ENCODE measurements at regions not wholly inside any gene's neighbourhood (a gene's known extent, or its start where the extent isn't known, plus 50 kb on each side); places are given as distances from the start of the nearest gene placed in this dataset.
"Not testable (repeated sequence)": the region's sequence is repeated elsewhere in the genome, so short reads cannot be mapped to it uniquely, and the experiment has no call there.

DNA sequence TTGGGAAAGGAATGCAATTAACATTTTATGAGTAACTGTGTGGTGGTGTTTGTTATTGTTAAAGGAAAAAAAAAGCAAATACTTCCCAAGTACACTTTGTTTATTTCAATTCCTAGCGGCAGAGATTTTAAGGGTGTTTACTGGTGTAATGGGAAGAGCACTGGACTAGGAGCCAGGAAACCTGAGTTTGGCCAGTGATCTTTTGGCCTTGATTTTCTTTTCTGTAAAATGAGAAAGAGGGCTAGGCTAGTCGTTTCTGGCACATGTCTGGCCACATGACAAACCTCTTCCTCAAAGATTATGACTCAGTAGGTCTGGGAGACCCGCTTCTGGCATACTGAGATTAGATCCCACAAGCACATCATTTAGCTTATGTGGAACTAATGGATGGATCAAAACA, 428.1 kb upstream of the NOX3 start:
- no peak overlapping the region for H3K4me3 Mint-ChIP-seq (ENCODE audit: low read depth)
- no peaks in the 10 kb centered on the region for H3K9me3 Mint-ChIP-seq
- no peaks in the 10 kb centered on the region for H3K4me1 Mint-ChIP-seq (ENCODE audit: low read depth)
- no peaks in the 10 kb centered on the region for H3K27me3 Mint-ChIP-seq (ENCODE audit: low read depth)
- intact Hi-C loops (cut with micrococcal nuclease) = no loop called here
- H3K27ac Mint-ChIP-seq = no peak overlapping the region
- no peaks in the 10 kb centered on the region for H3K36me3 Mint-ChIP-seq (ENCODE audit: low read depth)
- DNase-seq (ENCODE audit: low spot score) = no peak

DNA sequence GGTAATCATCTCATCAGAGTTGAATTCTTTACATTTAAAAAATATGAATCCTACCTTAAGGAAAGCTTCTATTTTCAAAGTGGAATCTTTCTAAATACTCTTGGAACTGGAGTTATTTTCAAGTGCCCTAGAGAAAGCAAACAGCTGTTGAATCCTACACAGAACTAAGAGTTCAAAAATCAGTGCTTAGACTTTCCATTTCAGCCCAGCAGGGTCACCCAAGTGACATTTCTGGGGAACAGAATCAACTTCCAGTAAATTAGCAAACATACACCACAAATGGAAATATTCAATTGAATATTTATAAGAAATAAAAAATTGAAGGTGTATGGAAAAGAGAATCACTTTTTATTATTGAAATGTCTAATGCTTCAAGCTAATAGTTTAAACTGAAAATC, 427.7 kb upstream of the NOX3 start:
- Mint-ChIP-seq H3K9me3 (no peaks in the 10 kb centered on the region), H3K27ac (no peak overlapping the region), H3K36me3 (ENCODE audit: low read depth) (no peaks in the 10 kb centered on the region), H3K4me1 (ENCODE audit: low read depth) (no peaks in the 10 kb centered on the region), H3K27me3 (ENCODE audit: low read depth) (no peaks in the 10 kb centered on the region), H3K4me3 (ENCODE audit: low read depth) (no peak overlapping the region)
- DNase-seq (ENCODE audit: low spot score) = no peak
- intact Hi-C loops (cut with micrococcal nuclease) = no loop called here

DNA sequence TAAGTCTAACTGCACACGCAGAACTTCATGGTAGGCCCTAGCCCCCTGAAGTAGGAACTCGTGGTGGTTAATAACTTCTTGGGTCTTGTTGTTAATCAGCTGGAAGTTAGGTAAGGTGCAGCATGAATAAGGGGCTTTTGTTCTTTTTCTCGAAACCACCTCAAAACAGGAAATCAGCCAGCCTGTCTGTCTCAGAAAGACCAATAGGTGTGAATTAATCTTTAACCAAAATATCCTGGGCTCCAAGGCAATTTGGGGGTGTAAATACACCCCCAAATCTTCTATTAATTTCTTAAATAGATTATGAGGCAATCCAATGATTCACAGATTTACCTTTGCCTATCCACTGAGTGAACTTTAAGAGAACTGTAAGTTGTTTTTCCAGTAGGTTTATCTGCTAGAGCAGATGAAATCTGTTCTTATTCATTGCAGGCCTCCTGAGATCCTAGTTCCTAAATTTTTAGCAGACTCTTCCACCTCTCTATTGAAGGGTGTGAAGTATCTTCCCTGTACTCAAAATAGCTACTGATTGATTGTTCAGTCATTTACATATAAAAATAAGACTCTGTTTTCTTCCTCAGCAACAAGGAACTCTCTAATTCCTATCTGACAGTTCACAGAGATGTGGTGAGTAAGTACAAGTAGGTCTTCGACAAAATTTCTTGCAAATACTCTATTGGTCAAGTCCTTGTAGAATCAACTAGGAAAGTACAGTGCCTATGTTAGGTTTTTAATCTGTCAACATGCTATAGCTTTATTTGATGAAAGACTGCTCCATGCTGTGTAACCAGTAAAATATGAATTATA, 427.1 kb upstream of the NOX3 start:
- Mint-ChIP-seq H3K27ac (no peak overlapping the region), H3K9me3 (no peaks in the 10 kb centered on the region), H3K4me1 (ENCODE audit: low read depth) (no peaks in the 10 kb centered on the region), H3K36me3 (ENCODE audit: low read depth) (no peaks in the 10 kb centered on the region), H3K27me3 (ENCODE audit: low read depth) (no peaks in the 10 kb centered on the region), H3K4me3 (ENCODE audit: low read depth) (no peak overlapping the region)
- intact Hi-C loops (cut with micrococcal nuclease) = no loop called here
- no peak for DNase-seq (ENCODE audit: low spot score)

DNA sequence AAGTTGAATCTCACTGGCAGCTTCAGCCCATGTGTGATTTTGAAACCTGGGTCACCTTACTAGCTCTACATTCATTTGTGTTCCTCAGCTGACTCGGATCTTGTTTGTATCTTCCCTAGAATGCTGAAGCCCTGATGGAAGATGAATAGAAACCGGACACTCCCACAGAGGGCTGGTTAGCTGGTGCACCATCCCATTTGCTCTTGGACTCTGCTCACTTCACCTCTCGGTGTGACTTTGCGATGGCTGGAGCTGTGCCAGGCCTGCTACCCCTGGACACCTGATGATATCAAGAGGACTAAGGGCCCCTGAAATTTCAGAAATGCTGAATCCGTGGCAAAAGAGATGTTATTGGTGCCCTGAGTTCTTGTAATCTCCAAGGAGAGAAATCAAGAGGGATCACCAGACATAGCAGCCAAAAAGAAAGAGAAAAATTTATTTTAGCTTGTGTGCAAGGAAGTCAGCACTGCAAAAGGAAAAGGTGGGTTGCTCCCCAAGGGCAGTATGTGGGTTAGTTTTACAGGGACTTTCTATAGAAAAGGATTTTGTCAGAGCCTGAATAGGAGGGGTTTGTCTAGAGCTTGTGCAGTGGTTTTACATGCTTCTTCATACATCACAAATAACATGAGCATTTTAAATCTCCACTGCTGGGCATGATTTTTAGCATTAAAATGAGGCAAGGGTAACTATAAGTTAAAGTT, 426.3 kb upstream of the NOX3 start:
- Mint-ChIP-seq H3K9me3 (no peaks in the 10 kb centered on the region), H3K27ac (no peak overlapping the region), H3K27me3 (ENCODE audit: low read depth) (no peaks in the 10 kb centered on the region), H3K4me3 (ENCODE audit: low read depth) (no peak overlapping the region), H3K36me3 (ENCODE audit: low read depth) (no peaks in the 10 kb centered on the region), H3K4me1 (ENCODE audit: low read depth) (no peaks in the 10 kb centered on the region)
- intact Hi-C loops (cut with micrococcal nuclease) = no loop called here
- DNase-seq (ENCODE audit: low spot score) = no peak

DNA sequence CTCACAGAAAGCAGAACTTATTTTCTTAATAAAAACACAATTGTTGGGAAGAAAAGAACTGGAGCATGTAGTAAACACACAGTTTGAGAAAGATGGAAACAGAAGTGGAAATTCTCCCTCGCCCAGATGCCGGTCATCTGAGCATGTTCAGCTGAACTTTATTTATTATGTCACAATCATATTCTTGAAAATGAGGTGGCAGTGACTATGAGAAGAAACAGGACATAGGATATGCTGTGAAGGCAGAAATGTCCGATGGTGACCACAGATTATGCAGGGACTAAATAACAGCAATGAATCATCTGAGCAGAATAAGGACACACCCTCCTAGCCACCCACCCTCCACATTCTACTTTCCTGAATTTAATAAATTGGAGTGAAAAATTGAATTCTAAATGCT, 425.3 kb upstream of the NOX3 start:
- Mint-ChIP-seq H3K4me1 (ENCODE audit: low read depth) (no peaks in the 10 kb centered on the region), H3K27ac (no peak overlapping the region), H3K27me3 (ENCODE audit: low read depth) (no peaks in the 10 kb centered on the region), H3K4me3 (ENCODE audit: low read depth) (no peak overlapping the region), H3K36me3 (ENCODE audit: low read depth) (no peaks in the 10 kb centered on the region), H3K9me3 (no peaks in the 10 kb centered on the region)
- intact Hi-C loops (cut with micrococcal nuclease) = no loop called here
- DNase-seq (ENCODE audit: low spot score) = no peak

DNA sequence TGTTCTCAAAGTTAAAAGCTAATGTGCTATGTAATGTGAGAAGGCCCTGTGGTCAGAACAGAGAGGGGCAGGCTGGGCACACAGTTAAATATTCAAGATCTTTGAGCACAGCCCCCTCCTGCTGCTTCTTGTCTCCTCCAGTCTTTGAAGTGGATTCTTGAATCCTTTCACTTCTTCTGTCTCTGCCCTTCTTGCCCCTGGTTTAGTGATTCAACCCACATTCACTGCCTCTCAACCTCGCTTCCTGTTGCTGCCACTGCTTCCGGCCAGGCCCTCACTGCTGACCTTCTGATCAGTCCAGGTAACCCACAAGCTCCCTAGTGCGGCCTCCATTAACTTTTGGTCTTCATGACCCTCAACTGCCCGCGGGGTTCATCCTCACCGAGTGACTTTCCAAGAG, 417.3 kb upstream of the NOX3 start:
- Mint-ChIP-seq H3K36me3 (ENCODE audit: low read depth) (no peaks in the 10 kb centered on the region), H3K4me3 (ENCODE audit: low read depth) (no peak overlapping the region), H3K9me3 (peaks cover 3% of the 10 kb centered on the region), H3K4me1 (ENCODE audit: low read depth) (peaks cover 3% of the 10 kb centered on the region), H3K27me3 (ENCODE audit: low read depth) (no peaks in the 10 kb centered on the region), H3K27ac (no peak overlapping the region)
- intact Hi-C loops (cut with micrococcal nuclease) = no loop called here
- DNase-seq (ENCODE audit: low spot score) = no peak

DNA sequence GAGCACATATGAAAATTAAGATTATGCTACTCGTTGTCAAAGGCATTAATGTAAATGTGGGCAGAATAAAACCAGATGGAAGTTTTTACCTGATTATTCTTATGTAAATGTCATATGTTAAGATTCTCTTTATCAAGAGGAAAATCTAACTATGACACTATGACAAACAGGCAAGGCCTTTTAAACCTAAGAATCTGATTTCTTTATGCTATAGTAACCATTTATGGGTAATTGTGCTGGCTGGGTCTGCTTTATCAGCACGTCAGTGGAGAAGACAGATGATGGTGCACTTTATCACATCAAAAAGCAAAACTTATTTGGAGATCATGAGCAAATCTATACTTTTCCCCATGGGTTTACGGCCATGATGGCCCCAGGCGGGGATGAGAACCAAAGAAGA, 412.0 kb upstream of the NOX3 start:
- Mint-ChIP-seq H3K9me3 (peaks cover 3% of the 10 kb centered on the region), H3K27me3 (ENCODE audit: low read depth) (no peaks in the 10 kb centered on the region), H3K4me3 (ENCODE audit: low read depth) (no peak overlapping the region), H3K36me3 (ENCODE audit: low read depth) (no peaks in the 10 kb centered on the region), H3K4me1 (ENCODE audit: low read depth) (no peaks in the 10 kb centered on the region), H3K27ac (no peak overlapping the region)
- intact Hi-C loops (cut with micrococcal nuclease) = no loop called here
- no peak for DNase-seq (ENCODE audit: low spot score)

DNA sequence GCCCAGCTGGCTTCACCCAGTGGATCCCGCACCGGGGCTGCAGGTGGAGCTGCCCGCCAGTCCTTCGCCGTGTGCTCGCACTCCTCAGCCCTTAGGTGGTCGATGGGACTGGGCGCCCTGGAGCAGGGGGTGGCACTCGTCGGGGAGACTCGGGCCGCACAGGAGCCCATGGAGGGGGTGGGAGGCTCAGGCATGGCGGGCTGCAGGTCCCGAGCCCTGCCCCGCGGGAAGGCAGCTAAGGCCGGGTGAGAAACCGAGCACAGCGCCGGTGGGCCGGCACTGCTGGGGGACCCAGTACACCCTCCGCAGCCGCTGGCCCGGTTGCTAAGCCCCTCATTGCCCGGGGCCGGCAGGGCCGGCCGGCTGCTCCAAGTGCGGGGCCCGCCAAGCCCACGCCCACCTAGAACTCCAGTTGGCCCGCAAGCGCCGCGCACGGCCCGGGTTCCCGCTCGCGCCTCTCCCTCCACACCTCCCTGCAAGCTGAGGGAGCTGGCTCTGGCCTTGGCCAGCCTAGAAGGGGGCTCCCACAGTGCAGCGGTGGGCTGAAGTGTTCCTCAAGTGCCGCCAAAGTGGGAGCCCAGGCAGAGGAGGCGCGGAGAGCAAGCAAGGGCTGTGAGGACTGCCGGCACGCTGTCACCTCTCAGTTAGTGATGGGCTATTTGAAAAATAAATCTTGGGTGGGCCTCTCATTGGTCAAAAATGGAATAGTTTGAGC, 411.2 kb upstream of the NOX3 start:
- H3K27ac Mint-ChIP-seq; DNase-seq (ENCODE audit: low spot score); H3K27me3 Mint-ChIP-seq (ENCODE audit: low read depth): not testable (repeated sequence)

DNA sequence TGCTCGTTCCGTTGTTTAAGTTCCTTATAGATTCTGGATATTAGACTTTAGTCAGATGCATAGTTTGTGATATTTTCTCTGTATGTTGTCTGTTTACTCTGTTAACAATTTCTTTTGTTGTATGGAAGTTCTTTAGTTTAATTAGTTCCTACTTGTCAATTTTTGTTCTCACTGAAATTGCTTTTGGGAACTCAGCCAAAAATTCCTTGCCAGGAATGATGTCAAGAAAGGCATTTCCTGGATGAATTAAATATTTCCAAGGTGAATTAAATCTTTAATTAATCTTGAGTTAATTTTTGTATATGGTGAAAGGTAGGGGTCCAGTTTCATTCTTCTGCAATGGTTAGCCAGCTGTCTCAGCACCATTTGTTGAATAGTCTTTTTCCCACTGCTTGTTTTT, 406.2 kb upstream of the NOX3 start:
- no peak overlapping the region for H3K27ac Mint-ChIP-seq
- no peaks in the 10 kb centered on the region for H3K36me3 Mint-ChIP-seq (ENCODE audit: low read depth)
- peaks cover 7% of the 10 kb centered on the region for H3K9me3 Mint-ChIP-seq
- no peaks in the 10 kb centered on the region for H3K27me3 Mint-ChIP-seq (ENCODE audit: low read depth)
- intact Hi-C loops (cut with micrococcal nuclease) = no loop called here
- no peak overlapping the region for H3K4me3 Mint-ChIP-seq (ENCODE audit: low read depth)
- DNase-seq (ENCODE audit: low spot score) = no peak
- H3K4me1 Mint-ChIP-seq (ENCODE audit: low read depth) = no peaks in the 10 kb centered on the region

More for the DNA sequence above, 411.2 kb upstream of the NOX3 start:
- H3K4me1 Mint-ChIP-seq (ENCODE audit: low read depth); H3K9me3 Mint-ChIP-seq; H3K4me3 Mint-ChIP-seq (ENCODE audit: low read depth); intact Hi-C loops (cut with micrococcal nuclease); H3K36me3 Mint-ChIP-seq (ENCODE audit: low read depth): not testable (repeated sequence)

DNA sequence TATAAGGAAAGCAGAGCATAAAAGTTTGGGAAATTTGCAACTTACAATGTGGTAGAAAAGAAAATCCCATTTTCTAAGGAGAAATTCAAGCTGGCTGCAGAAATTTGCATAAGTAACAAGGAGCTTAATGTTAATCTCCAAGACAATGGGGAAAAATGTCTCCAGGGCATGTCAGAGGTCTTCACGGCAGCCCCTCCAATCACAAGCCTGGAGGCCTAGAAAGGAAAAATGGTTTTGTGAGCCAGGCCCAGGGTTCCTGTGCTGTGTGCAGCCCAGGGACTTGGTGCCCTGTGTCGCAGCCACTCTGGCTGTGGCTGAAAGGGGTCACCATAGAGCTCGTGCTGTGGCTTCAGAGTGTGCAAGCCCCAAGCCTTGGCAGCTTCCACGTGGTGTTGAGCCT, 403.3 kb upstream of the NOX3 start:
- H3K4me3 Mint-ChIP-seq (ENCODE audit: low read depth); H3K27ac Mint-ChIP-seq; DNase-seq (ENCODE audit: low spot score); intact Hi-C loops (cut with micrococcal nuclease); H3K4me1 Mint-ChIP-seq (ENCODE audit: low read depth); H3K27me3 Mint-ChIP-seq (ENCODE audit: low read depth); H3K9me3 Mint-ChIP-seq; H3K36me3 Mint-ChIP-seq (ENCODE audit: low read depth): not testable (repeated sequence)

DNA sequence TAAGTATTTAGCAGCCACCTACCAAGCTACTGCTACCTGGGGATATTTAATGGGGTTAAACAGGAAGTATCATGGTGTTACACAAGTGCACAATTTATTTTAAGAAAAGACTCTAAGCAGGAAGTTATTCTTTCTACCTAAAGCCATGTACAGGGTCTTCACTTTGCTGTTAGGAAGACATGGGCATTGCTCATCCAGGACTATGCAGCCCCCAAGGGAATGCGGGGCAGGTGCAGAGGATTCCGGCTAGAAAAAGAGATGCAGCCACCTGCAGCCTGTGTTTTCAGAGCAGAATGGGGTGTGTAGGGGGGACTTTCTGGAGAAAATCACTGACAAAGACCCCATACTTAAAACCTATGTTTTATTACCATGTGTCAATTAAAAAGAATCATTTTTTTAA, 399.1 kb upstream of the NOX3 start:
- Mint-ChIP-seq H3K27me3 (ENCODE audit: low read depth) (no peaks in the 10 kb centered on the region), H3K9me3 (peaks cover 1% of the 10 kb centered on the region), H3K4me3 (ENCODE audit: low read depth) (no peak overlapping the region), H3K36me3 (ENCODE audit: low read depth) (no peaks in the 10 kb centered on the region), H3K27ac (no peak overlapping the region), H3K4me1 (ENCODE audit: low read depth) (no peaks in the 10 kb centered on the region)
- DNase-seq (ENCODE audit: low spot score) = no peak
- intact Hi-C loops (cut with micrococcal nuclease) = no loop called here

DNA sequence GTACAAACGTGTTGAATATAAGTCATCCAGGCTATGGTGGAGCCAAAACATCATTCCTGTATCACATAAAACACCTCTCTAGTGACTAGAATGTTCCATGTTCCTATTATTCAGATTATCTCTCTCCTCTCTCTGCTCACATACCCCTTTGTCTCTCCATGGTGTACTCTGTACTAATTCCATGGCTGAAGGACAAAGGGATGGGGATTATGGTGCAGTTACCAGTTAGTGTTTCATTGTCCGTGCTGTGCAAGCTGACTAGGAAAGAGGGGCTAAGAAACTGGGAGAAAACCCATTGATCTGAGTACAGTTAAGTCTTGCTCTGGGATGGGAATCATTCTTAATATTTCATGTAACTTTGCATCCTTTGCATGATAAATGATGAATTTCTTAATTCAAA, 397.4 kb upstream of the NOX3 start:
- Mint-ChIP-seq H3K9me3 (no peaks in the 10 kb centered on the region), H3K27me3 (ENCODE audit: low read depth) (no peaks in the 10 kb centered on the region), H3K4me3 (ENCODE audit: low read depth) (no peak overlapping the region), H3K36me3 (ENCODE audit: low read depth) (no peaks in the 10 kb centered on the region), H3K27ac (no peak overlapping the region), H3K4me1 (ENCODE audit: low read depth) (no peaks in the 10 kb centered on the region)
- intact Hi-C loops (cut with micrococcal nuclease) = no loop called here
- DNase-seq (ENCODE audit: low spot score) = no peak

DNA sequence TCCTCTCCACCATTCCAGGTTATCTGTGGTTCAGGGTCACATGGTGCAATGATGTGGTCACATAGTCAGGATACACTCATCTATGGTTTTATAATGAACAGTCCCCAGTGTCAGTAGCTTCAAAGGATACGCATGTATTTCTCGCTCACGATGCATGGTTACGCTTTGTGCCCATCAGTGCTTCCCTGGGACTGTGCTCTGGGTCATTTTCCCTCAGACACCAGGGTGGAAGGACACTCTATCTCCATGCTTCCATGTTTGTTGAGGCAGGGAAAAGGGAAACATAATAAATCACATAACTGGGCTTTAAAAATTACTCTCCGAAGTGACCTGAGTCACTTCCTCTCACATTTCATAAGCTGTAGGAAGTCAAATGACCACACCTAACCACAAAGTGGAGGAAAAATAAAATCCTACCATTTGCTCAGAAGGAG, 394.8 kb upstream of the NOX3 start:
- H3K27ac Mint-ChIP-seq = no peak overlapping the region
- intact Hi-C loops (cut with micrococcal nuclease) = no loop called here
- no peak overlapping the region for H3K4me3 Mint-ChIP-seq (ENCODE audit: low read depth)
- H3K27me3 Mint-ChIP-seq (ENCODE audit: low read depth) = no peaks in the 10 kb centered on the region
- no peaks in the 10 kb centered on the region for H3K36me3 Mint-ChIP-seq (ENCODE audit: low read depth)
- H3K9me3 Mint-ChIP-seq = no peaks in the 10 kb centered on the region
- no peaks in the 10 kb centered on the region for H3K4me1 Mint-ChIP-seq (ENCODE audit: low read depth)
- no peak for DNase-seq (ENCODE audit: low spot score)

Data from activated T-helper 2 cell treated with anti-CD3 and anti-CD28 coated beads, Interferon-gamma antibody, Interleukin-2, Interleukin-4, amounts not matched to agents 10 μg/mL and 5 μg/mL and 100 μg/mL, durations not matched to agents 14 hours and 24 hours and 36 hours (primary cell).